GM18508 (cell line): ENCODE measurements at regions not wholly inside any gene's neighbourhood (a gene's known extent, or its start where the extent isn't known, plus 50 kb on each side); places are given as distances from the start of the nearest gene placed in this dataset.

Experiments used
- ATAC-seq: cut with Tn5 transposase; IDR thresholded peaks from one replicate; pipeline ENCODE4 v1.9.1; 2021; ENCODE audit warnings: moderate number of reproducible peaks; ENCODE audit not compliant: insufficient read depth, unreplicated experiment

DNA sequence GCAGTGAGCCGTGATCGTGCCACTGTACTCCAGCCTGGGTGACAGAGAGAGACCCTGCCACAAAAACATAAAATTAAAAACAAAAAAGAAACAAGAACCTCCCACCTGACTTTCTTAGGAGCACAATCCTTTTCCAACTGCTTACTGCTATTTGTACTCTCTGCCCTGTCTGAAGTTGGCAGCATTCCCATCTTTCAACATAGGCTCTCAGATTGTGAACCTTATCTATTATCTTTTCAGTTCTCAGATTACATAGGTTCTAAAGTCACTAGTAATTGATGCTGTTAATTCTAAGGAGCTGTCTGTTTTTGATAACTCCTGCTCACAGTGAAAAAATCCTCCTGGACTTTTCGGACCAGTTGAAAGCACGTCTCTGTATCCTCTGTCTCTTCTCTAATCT is 812.2 kb upstream of the CT83 start:
- no peak for ATAC-seq
